ENCODE measurements at regions not wholly inside any gene's neighbourhood (a gene's known extent, or its start where the extent isn't known, plus 50 kb on each side); places are given as distances from the start of the nearest gene placed in this dataset.
A peak's percentile ranks its signal among the peaks of the same experiment; 100 is the strongest.

GRCh38 chr12:60872219-60872618 is 1276.4 kb downstream of the SLC16A7 start (continued):
- TF ChIP-seq ZNF362 (tag by site-specific recombination; IDR thresholded peaks at IDR 0.05) = no peak
- no peak for TF ChIP-seq ZNF26 (tag by site-specific recombination; IDR thresholded peaks at IDR 0.05)
- TF ChIP-seq ZNF830 (tag by site-specific recombination; IDR thresholded peaks at IDR 0.05; ENCODE audit: low read depth) = no peak
- no peak for TF ChIP-seq ZNF747 (tag by site-specific recombination; IDR thresholded peaks at IDR 0.05)
- TF ChIP-seq ZNF366 (tag by site-specific recombination; conservative IDR thresholded peaks at IDR 0.05) = no peak
- no peak for TF ChIP-seq TCF7L2 (IDR thresholded peaks at IDR 0.05; ENCODE audit: borderline replicate concordance, low read depth, low read length)

- Histone ChIP-seq H3K27ac (ENCODE audit: extremely low read depth, low read depth, low read length) (no peak overlapping the region), H3K9me3 (ENCODE audit: control insufficient read depth, insufficient read depth, low read depth, low read length) (no peaks in the 10 kb centered on the region), H3K36me3 (ENCODE audit: control insufficient read depth in 2 of 2, insufficient read depth in 1 of 2, low read length in 2 of 2) (no peaks in the 10 kb centered on the region), H3K4me3 (ENCODE audit: low read depth, low read length) (no peak overlapping the region), H3K4me1 (ENCODE audit: control insufficient read depth, insufficient read depth, low read length) (no peaks in the 10 kb centered on the region)
- no peak for TF ChIP-seq ZNF518A (tag by site-specific recombination; conservative IDR thresholded peaks at IDR 0.05; ENCODE audit: low read depth)
- 0 out of 2 replicates have a peak, but pooled peaks have one; percentile 11 for TF ChIP-seq SCRT2 (tag by site-specific recombination; IDR thresholded peaks at IDR 0.05)
- ChIA-PET CTCF (interaction anchor here (0.6 kb wide), 1 partner anchor 1238 kb away, joined by 3 read pairs; no protein-coding TSS in a partner anchor), POLR2A (no interaction called here)
Measured at GRCh38 chr12:60872850-60873713, 1277.3 kb downstream of the SLC16A7 start.

GRCh38 chr12:60874091-60874490 is 1278.3 kb downstream of the SLC16A7 start:
- ChIA-PET CTCF (interaction anchor here (0.6 kb wide), 1 partner anchor 1237 kb away, joined by 3 read pairs; no protein-coding TSS in a partner anchor), POLR2A (no interaction called here)
- H3K36me3 ChIP-seq (ENCODE audit: control insufficient read depth in 2 of 2, insufficient read depth in 1 of 2, low read length in 2 of 2) = no peaks in the 10 kb centered on the region
- no peaks in the 10 kb centered on the region for H3K4me1 ChIP-seq (ENCODE audit: control insufficient read depth, insufficient read depth, low read length)
- H3K9me3 ChIP-seq (ENCODE audit: control insufficient read depth, insufficient read depth, low read depth, low read length) = no peaks in the 10 kb centered on the region
- H3K4me3 ChIP-seq (ENCODE audit: low read depth, low read length) = no peak overlapping the region
- H3K27ac ChIP-seq (ENCODE audit: extremely low read depth, low read depth, low read length) = no peak overlapping the region
- TF ChIP-seq ZNF292 (tag by site-specific recombination; IDR thresholded peaks at IDR 0.05; ENCODE audit: borderline replicate concordance, low read depth) (no peak), ATF2 (tag by site-specific recombination; IDR thresholded peaks at IDR 0.05; ENCODE audit: low read depth) (peak; percentile 68), CTCF (tag by site-specific recombination; IDR thresholded peaks at IDR 0.05) (no peak), ZNF548 (tag by site-specific recombination; IDR thresholded peaks at IDR 0.05) (no peak), ZFP3 (tag by site-specific recombination; IDR thresholded peaks at IDR 0.05; ENCODE audit: low read depth) (no peak)

Data from HEK293 (cell line).